CD4-positive, alpha-beta T cell treated with Interferon gamma for 1 hour (primary cell): ENCODE measurements at regions not wholly inside any gene's neighbourhood (a gene's known extent, or its start where the extent isn't known, plus 50 kb on each side); places are given as distances from the start of the nearest gene placed in this dataset.

Experiments
- DNase-seq: peaks from one replicate; pipeline ENCODE4 v3.0.0-alpha.2; 2020

- DNase-seq: no peak
Observed at GRCh38 chr7:76149847-76150691, 51.6 kb upstream of the SRRM3 start.
